ENCODE measurements at regions not wholly inside any gene's neighbourhood (a gene's known extent, or its start where the extent isn't known, plus 50 kb on each side); places are given as distances from the start of the nearest gene placed in this dataset.
"Not testable (repeated sequence)": the region's sequence is repeated elsewhere in the genome, so short reads cannot be mapped to it uniquely, and the experiment has no call there.

- no peak for TF ChIP-seq ZNF639 (CRISPR knock-in tag; conservative IDR thresholded peaks at IDR 0.05 in 1 of 2, IDR thresholded peaks at IDR 0.05 in 1 of 2)
- no peak for TF ChIP-seq ZNF77 (CRISPR knock-in tag; IDR thresholded peaks at IDR 0.05)
- TF ChIP-seq SRSF3 (IDR thresholded peaks at IDR 0.05; ENCODE audit: insufficient read depth, low read length) = no peak
- TF ChIP-seq NFE2L1 (tag; IDR thresholded peaks at IDR 0.05; ENCODE audit: borderline replicate concordance, low read depth) = no peak
Observed at GRCh38 chr5:130295235-130295634, 391.0 kb downstream of the CHSY3 start (continued).

GRCh38 chr5:130294798-130295197 lies 390.5 kb downstream of the CHSY3 start:
- WGBS (ENCODE audit: insufficient coverage, low coverage, missing lambda C conversion rate) = 0% methylated on average over 3 of the region's 3 CpGs
- H3K9ac ChIP-seq (ENCODE audit: insufficient read depth in 1 of 2, low read depth in 2 of 2, low read length in 2 of 2); DNase-seq (ENCODE audit: extremely low read depth in 1 of 4, low spot score in 3 of 4); ATAC-seq; H3K4me1 ChIP-seq (replicated peaks in 1 of 2; ENCODE audit: control insufficient read depth in 2 of 2, insufficient read depth in 2 of 2, low read length in 2 of 2); intact Hi-C loops (cut with micrococcal nuclease); H3K79me2 ChIP-seq (ENCODE audit: control insufficient read depth, insufficient read depth, low read length); H3K27ac ChIP-seq (ENCODE audit: extremely low read depth, low read depth, low read length); CTCF ChIA-PET (ENCODE audit: low intra/inter-chr PET ratio); H3K36me3 ChIP-seq (ENCODE audit: control insufficient read depth, insufficient read depth, low read length); H3K27me3 ChIP-seq (ENCODE audit: control insufficient read depth in 2 of 2, insufficient read depth in 2 of 2, low read length in 2 of 2); H3K4me3 ChIP-seq; in situ Hi-C loops (cut with MboI); H2AFZ ChIP-seq (ENCODE audit: low read depth, low read length); H3K9me3 ChIP-seq (replicated peaks; ENCODE audit: control insufficient read depth, insufficient read depth, low read depth, low read length); H3K4me2 ChIP-seq (ENCODE audit: insufficient read depth, low read length); H4K20me1 ChIP-seq (replicated peaks; ENCODE audit: control insufficient read depth, insufficient read depth, low read length); FAIRE-seq; POLR2A ChIA-PET; H3K9me1 ChIP-seq (ENCODE audit: control insufficient read depth, insufficient read depth, low read length); BruUV-seq (replicated peaks): not testable (repeated sequence)
